Lung (tissue), 11 donors: ENCODE measurements at regions not wholly inside any gene's neighbourhood (a gene's known extent, or its start where the extent isn't known, plus 50 kb on each side); places are given as distances from the start of the nearest gene placed in this dataset.

ENCODE experiments used
- ATAC-seq: fragments of 200-7000 bp; cut with Tn5 transposase; one replicate; pipeline ENCODE4 v1.9.1; 2020; ENCODE audit warnings: moderate number of reproducible peaks; ENCODE audit not compliant: insufficient read depth, low FRiP score
- DNase-seq, 3 donors: peaks; one replicate each; pipeline ENCODE4 v3.0.0-alpha.2; 2013 to 2017
- H3K27ac ChIP-seq, 2 donors: one replicate each; pipeline ENCODE4 v1.5.1; 2013; ENCODE audit warnings: mild to moderate bottlenecking in 2 of 2, moderate library complexity in 2 of 2, control low read depth in 1 of 2, inconsistent platforms in 1 of 2, low read depth in 1 of 2, low read length in 1 of 2
- H3K27me3 ChIP-seq, 3 donors: one replicate each; pipeline ENCODE4 v1.5.1; 2013; ENCODE audit warnings: low read length in 2 of 3; ENCODE audit not compliant: control insufficient read depth in 3 of 3, insufficient read depth in 3 of 3
- H3K36me3 ChIP-seq, 4 donors: one replicate each; pipeline ENCODE4 v1.5.1; 2013; ENCODE audit warnings: low read length in 4 of 4, mild to moderate bottlenecking in 1 of 4, moderate library complexity in 1 of 4; ENCODE audit not compliant: control insufficient read depth in 4 of 4, insufficient read depth in 4 of 4
- H3K4me1 ChIP-seq, 5 donors: one replicate each; pipeline ENCODE4 v1.5.1; 2013; ENCODE audit warnings: low read length in 5 of 5, mild to moderate bottlenecking in 2 of 5, moderate library complexity in 1 of 5; ENCODE audit not compliant: control insufficient read depth in 5 of 5, insufficient read depth in 5 of 5
- H3K4me3 ChIP-seq: one replicate; pipeline ENCODE4 v1.5.1; 2013; ENCODE audit warnings: mild to moderate bottlenecking, control low read depth, moderate library complexity
- H3K9ac ChIP-seq, 2 donors: one replicate each; pipeline ENCODE4 v1.5.1; 2013; ENCODE audit warnings: low read length in 2 of 2, control low read depth in 1 of 2; ENCODE audit not compliant: insufficient read depth in 1 of 2
- H3K9me3 ChIP-seq, 4 donors: one replicate each; pipeline ENCODE4 v1.5.1; 2013; ENCODE audit warnings: low read length in 3 of 4, mild to moderate bottlenecking in 1 of 4, moderate library complexity in 1 of 4; ENCODE audit not compliant: control insufficient read depth in 4 of 4, insufficient read depth in 3 of 4
- CTCF ChIP-seq: IDR thresholded peaks from 2 replicates; pipeline ENCODE4 v1.5.1; 2012; ENCODE audit warnings: mild to moderate bottlenecking; ENCODE audit errors: control extremely low read depth, extremely low read depth
- WGBS, 2 donors: extraction: QIAGEN DNeasy Blood & Tissue Kit; methylation state at CpG; one replicate each; pipeline ENCODE4 v1.1.7; 2013; 5-methylcytosine and 5-hydroxymethylcytosine counted together
- donor health status: control.
- donor health status: control.
- donor health status: Bipolar disorder and iron deficiency.
- donor health status: healthy.
- donor health status: DM: yes; HTN: yes; CAD: no.

GRCh38 chr12:11577658-11578260, 71.7 kb upstream of the ETV6 start:
- Histone ChIP-seq H3K36me3 (no peaks in the 10 kb centered on the region), H3K9ac (no peak overlapping the region), H3K4me3 (no peak overlapping the region), H3K27me3 (no peaks in the 10 kb centered on the region), H3K27ac (no peak overlapping the region), H3K4me1 (peaks cover 0 to 14% (median 4%) of the 10 kb centered on the region in 5 donors), H3K9me3 (no peaks in the 10 kb centered on the region)
- 76 to 84% methylated on average over 4 of the region's 4 CpGs for WGBS, 2 donors
- DNase-seq (no peak), ATAC-seq (no peak)
- TF ChIP-seq CTCF: no peak

GRCh38 chr12:11578461-11578993, 70.9 kb upstream of the ETV6 start:
- Histone ChIP-seq H3K27ac (no peak overlapping the region), H3K27me3 (no peaks in the 10 kb centered on the region), H3K4me1 (peaks cover 0 to 14% (median 4%) of the 10 kb centered on the region in 5 donors), H3K9me3 (no peaks in the 10 kb centered on the region), H3K36me3 (no peaks in the 10 kb centered on the region), H3K9ac (no peak overlapping the region), H3K4me3 (no peak overlapping the region)
- WGBS, 2 donors: 75 to 83% methylated on average over 3 of the region's 3 CpGs
- ATAC-seq (no peak), DNase-seq (no peak)
- no peak for TF ChIP-seq CTCF

- H3K9ac ChIP-seq: no peak overlapping the region
- ATAC-seq: peak; percentile 21
- TF ChIP-seq CTCF: no peak
- WGBS, 2 donors: 30 to 35% methylated on average over 2 of the region's 2 CpGs
- no peaks in the 10 kb centered on the region for H3K36me3 ChIP-seq
- peak; percentile 66 to 87 (median 86) for DNase-seq
- no peaks in the 10 kb centered on the region for H3K27me3 ChIP-seq
- H3K4me3 ChIP-seq: no peak overlapping the region
- H3K4me1 ChIP-seq: peaks cover 0 to 14% (median 4%) of the 10 kb centered on the region in 5 donors
- no peak overlapping the region for H3K27ac ChIP-seq
- no peaks in the 10 kb centered on the region for H3K9me3 ChIP-seq
Observed at GRCh38 chr12:11580125-11580751, 69.2 kb upstream of the ETV6 start.
